SK-N-SH treated with all-trans-retinoic acid at 6 μM for 48 hours (cell line): ENCODE measurements at regions not wholly inside any gene's neighbourhood (a gene's known extent, or its start where the extent isn't known, plus 50 kb on each side); places are given as distances from the start of the nearest gene placed in this dataset.

Experiments used
- ATAC-seq: fragments of 200-7000 bp; cut with Tn5 transposase; 3 replicates; pipeline ENCODE4 v1.9.1; 2020; ENCODE audit warnings: mild to moderate bottlenecking, moderate library complexity
- ARNTL ChIP-seq: fragments of 450-650 bp; formaldehyde crosslinking; IDR thresholded peaks from 2 replicates; pipeline ENCODE4 v1.5.0; 2020; ENCODE audit warnings: low read depth, mild to moderate bottlenecking, moderate library complexity, borderline replicate concordance
- BACH2 ChIP-seq: fragments of 250-450 bp; sonication (Bioruptor Pico); IDR thresholded peaks from 2 replicates; pipeline ENCODE4 v1.9.0; 2021; ENCODE audit warnings: mild to moderate bottlenecking, borderline replicate concordance
- CSDC2 ChIP-seq: fragments of 250-450 bp; sonication (Bioruptor Pico); IDR thresholded peaks from 2 replicates; pipeline ENCODE4 v1.5.0; 2020; ENCODE audit warnings: mild to moderate bottlenecking, moderate library complexity
- ESRRG ChIP-seq: fragments of 250-450 bp; sonication (Bioruptor Pico); IDR thresholded peaks from 2 replicates; pipeline ENCODE4 v1.6.1; 2021; ENCODE audit warnings: mild to moderate bottlenecking
- GLIS3 ChIP-seq: fragments of 250-450 bp; sonication (Bioruptor Pico); IDR thresholded peaks from 2 replicates; pipeline ENCODE4 v1.5.0; 2020; ENCODE audit warnings: mild to moderate bottlenecking, moderate library complexity
- ISL1 ChIP-seq: fragments of 250-450 bp; sonication (Bioruptor Pico); IDR thresholded peaks from 2 replicates; pipeline ENCODE4 v2.1.2; 2022; ENCODE audit warnings: mild to moderate bottlenecking, moderate library complexity
- OSR1 ChIP-seq: fragments of 250-450 bp; sonication (Bioruptor Pico); IDR thresholded peaks from 2 replicates; pipeline ENCODE4 v1.8.0; 2022; ENCODE audit warnings: moderate library complexity, mild to moderate bottlenecking, inconsistent platforms
- PPARA ChIP-seq: fragments of 250-450 bp; sonication (Bioruptor Pico); IDR thresholded peaks from 2 replicates; pipeline ENCODE4 v1.5.0; 2020; ENCODE audit warnings: mild to moderate bottlenecking, borderline replicate concordance
- RARB ChIP-seq: fragments of 250-450 bp; sonication (Bioruptor Pico); IDR thresholded peaks from 2 replicates; pipeline ENCODE4 v1.8.0; 2021; ENCODE audit warnings: mild to moderate bottlenecking, moderate library complexity
- SNAI2 ChIP-seq: fragments of 250-450 bp; sonication (Bioruptor Pico); IDR thresholded peaks from 2 replicates; pipeline ENCODE4 v1.5.0; 2020; ENCODE audit warnings: mild to moderate bottlenecking, moderate library complexity
- TOX ChIP-seq: fragments of 250-450 bp; sonication (Bioruptor Pico); IDR thresholded peaks from 2 replicates; pipeline ENCODE4 v1.8.0; 2021; ENCODE audit warnings: mild to moderate bottlenecking, moderate library complexity, borderline replicate concordance
- ZC3H10 ChIP-seq: fragments of 250-450 bp; sonication (Bioruptor Pico); IDR thresholded peaks from 2 replicates; pipeline ENCODE4 v1.5.1; 2021; ENCODE audit warnings: mild to moderate bottlenecking, moderate library complexity
- ZFP3 ChIP-seq: fragments of 250-450 bp; sonication (Bioruptor Pico); IDR thresholded peaks from 2 replicates; pipeline ENCODE4 v1.5.0; 2020; ENCODE audit warnings: mild to moderate bottlenecking, moderate library complexity
- ZFP30 ChIP-seq: fragments of 450-650 bp; formaldehyde crosslinking; IDR thresholded peaks from 2 replicates; pipeline ENCODE4 v1.5.0; 2022; ENCODE audit warnings: mild to moderate bottlenecking, moderate library complexity
- ZNF70 ChIP-seq: fragments of 450-650 bp; formaldehyde crosslinking; IDR thresholded peaks from 2 replicates; pipeline ENCODE4 v1.5.0; 2020; ENCODE audit warnings: mild to moderate bottlenecking, moderate library complexity
- ZNF8 ChIP-seq: fragments of 450-650 bp; formaldehyde crosslinking; IDR thresholded peaks from 2 replicates; pipeline ENCODE4 v1.5.0; 2020; ENCODE audit warnings: mild to moderate bottlenecking, moderate library complexity
- TF ChIP-seq, protein P1 (sequence below): fragments of 250-450 bp; sonication (Bioruptor Pico); IDR thresholded peaks from 2 replicates; pipeline ENCODE4 v1.5.0; 2020; ENCODE audit warnings: mild to moderate bottlenecking, moderate library complexity
- TF ChIP-seq, protein P2 (sequence below): fragments of 250-450 bp; sonication (Bioruptor Pico); IDR thresholded peaks from 2 replicates; pipeline ENCODE4 v1.5.1; 2020; ENCODE audit warnings: low read depth, mild to moderate bottlenecking, moderate library complexity
- TF ChIP-seq, protein P3 (sequence below): fragments of 250-450 bp; sonication (Bioruptor Pico); IDR thresholded peaks from 2 replicates; pipeline ENCODE4 v1.8.0; 2021; ENCODE audit warnings: low read depth, mild to moderate bottlenecking, moderate library complexity, borderline replicate concordance
- TF ChIP-seq, protein P4 (sequence below): fragments of 250-450 bp; sonication (Bioruptor Pico); IDR thresholded peaks from 2 replicates; pipeline ENCODE4 v1.8.0; 2020; ENCODE audit warnings: mild to moderate bottlenecking, moderate library complexity, borderline replicate concordance

DNA sequence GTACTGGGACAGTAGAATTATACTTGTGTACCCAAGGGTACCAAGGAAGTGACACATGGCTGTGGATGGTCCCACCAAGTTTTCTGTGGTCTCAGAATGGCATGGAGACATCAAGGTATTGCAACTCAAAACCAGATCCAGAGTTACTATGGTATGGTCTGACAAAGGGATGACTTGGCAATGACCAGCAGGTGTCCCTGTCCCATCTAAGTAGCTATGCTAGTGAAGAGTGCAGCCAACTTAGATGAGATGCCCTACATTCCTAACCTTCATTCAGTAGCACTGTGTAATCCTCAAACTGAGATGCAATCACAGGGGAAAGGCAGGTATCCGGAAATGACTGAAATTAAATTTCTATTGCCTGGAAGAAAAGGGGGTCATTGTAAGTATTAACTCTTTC, 188.7 kb upstream of the TMEM260 start:
- TF ChIP-seq CSDC2 (CRISPR knock-in tag) (no peak), ZFP30 (CRISPR knock-in tag) (no peak), ARNTL (CRISPR knock-in tag) (no peak), OSR1 (no peak), SNAI2 (CRISPR knock-in tag) (no peak), ZNF8 (CRISPR knock-in tag) (no peak), ESRRG (CRISPR knock-in tag) (no peak), ZNF70 (no peak), BACH2 (CRISPR knock-in tag) (no peak), RARB (no peak), GLIS3 (CRISPR knock-in tag) (no peak), ISL1 (CRISPR knock-in tag) (no peak), TOX (CRISPR knock-in tag) (no peak), ZFP3 (CRISPR knock-in tag) (no peak)
- TF ChIP-seq, protein P1, sequence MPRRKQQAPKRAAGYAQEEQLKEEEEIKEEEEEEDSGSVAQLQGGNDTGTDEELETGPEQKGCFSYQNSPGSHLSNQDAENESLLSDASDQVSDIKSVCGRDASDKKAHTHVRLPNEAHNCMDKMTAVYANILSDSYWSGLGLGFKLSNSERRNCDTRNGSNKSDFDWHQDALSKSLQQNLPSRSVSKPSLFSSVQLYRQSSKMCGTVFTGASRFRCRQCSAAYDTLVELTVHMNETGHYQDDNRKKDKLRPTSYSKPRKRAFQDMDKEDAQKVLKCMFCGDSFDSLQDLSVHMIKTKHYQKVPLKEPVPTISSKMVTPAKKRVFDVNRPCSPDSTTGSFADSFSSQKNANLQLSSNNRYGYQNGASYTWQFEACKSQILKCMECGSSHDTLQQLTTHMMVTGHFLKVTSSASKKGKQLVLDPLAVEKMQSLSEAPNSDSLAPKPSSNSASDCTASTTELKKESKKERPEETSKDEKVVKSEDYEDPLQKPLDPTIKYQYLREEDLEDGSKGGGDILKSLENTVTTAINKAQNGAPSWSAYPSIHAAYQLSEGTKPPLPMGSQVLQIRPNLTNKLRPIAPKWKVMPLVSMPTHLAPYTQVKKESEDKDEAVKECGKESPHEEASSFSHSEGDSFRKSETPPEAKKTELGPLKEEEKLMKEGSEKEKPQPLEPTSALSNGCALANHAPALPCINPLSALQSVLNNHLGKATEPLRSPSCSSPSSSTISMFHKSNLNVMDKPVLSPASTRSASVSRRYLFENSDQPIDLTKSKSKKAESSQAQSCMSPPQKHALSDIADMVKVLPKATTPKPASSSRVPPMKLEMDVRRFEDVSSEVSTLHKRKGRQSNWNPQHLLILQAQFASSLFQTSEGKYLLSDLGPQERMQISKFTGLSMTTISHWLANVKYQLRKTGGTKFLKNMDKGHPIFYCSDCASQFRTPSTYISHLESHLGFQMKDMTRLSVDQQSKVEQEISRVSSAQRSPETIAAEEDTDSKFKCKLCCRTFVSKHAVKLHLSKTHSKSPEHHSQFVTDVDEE: no peak
- TF ChIP-seq, protein P2, sequence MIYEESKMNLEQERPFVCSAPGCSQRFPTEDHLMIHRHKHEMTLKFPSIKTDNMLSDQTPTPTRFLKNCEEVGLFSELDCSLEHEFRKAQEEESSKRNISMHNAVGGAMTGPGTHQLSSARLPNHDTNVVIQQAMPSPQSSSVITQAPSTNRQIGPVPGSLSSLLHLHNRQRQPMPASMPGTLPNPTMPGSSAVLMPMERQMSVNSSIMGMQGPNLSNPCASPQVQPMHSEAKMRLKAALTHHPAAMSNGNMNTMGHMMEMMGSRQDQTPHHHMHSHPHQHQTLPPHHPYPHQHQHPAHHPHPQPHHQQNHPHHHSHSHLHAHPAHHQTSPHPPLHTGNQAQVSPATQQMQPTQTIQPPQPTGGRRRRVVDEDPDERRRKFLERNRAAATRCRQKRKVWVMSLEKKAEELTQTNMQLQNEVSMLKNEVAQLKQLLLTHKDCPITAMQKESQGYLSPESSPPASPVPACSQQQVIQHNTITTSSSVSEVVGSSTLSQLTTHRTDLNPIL (CRISPR knock-in tag): no peak
- TF ChIP-seq, protein P3, sequence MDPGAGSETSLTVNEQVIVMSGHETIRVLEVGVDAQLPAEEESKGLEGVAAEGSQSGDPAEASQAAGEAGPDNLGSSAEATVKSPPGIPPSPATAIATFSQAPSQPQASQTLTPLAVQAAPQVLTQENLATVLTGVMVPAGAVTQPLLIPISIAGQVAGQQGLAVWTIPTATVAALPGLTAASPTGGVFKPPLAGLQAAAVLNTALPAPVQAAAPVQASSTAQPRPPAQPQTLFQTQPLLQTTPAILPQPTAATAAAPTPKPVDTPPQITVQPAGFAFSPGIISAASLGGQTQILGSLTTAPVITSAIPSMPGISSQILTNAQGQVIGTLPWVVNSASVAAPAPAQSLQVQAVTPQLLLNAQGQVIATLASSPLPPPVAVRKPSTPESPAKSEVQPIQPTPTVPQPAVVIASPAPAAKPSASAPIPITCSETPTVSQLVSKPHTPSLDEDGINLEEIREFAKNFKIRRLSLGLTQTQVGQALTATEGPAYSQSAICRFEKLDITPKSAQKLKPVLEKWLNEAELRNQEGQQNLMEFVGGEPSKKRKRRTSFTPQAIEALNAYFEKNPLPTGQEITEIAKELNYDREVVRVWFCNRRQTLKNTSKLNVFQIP: no peak
- TF ChIP-seq, protein P4, sequence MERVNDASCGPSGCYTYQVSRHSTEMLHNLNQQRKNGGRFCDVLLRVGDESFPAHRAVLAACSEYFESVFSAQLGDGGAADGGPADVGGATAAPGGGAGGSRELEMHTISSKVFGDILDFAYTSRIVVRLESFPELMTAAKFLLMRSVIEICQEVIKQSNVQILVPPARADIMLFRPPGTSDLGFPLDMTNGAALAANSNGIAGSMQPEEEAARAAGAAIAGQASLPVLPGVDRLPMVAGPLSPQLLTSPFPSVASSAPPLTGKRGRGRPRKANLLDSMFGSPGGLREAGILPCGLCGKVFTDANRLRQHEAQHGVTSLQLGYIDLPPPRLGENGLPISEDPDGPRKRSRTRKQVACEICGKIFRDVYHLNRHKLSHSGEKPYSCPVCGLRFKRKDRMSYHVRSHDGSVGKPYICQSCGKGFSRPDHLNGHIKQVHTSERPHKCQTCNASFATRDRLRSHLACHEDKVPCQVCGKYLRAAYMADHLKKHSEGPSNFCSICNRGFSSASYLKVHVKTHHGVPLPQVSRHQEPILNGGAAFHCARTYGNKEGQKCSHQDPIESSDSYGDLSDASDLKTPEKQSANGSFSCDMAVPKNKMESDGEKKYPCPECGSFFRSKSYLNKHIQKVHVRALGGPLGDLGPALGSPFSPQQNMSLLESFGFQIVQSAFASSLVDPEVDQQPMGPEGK (CRISPR knock-in tag): no peak

DNA sequence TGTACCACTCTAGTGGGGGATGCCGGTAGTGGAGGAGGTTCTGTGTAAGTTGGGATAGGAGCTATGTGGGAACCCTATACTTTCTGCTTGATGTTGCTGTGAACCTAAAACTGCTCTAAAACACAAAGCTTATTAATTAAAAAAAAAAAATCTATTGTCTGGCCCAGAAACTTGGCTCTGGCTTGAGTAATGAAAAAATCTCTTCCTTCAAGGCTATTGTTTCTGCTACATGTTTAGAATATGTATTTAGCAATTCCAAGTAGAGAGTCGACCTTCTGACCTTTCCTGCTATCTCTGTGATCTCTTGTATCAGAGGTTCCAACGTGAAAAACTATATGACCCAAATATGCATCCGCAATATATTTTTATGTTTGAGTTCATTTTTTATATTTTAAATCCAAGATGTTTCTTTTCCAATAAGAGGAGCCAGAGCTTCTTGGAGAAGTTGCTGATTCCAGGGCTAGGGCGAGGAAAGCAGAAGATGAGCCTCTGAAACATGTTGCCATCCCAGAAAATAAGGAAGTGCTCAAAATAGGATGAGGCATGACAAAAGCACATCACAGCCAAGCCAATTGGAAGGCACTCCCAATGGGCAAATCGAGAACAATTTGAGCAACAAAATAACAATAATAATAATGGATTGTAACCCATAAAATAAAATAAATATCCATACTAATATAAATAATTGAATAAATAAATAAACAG, 184.6 kb upstream of the TMEM260 start:
- TF ChIP-seq ESRRG (CRISPR knock-in tag): no peak
- TF ChIP-seq BACH2 (CRISPR knock-in tag): no peak
- no peak for TF ChIP-seq TOX (CRISPR knock-in tag)
- no peak for TF ChIP-seq ZFP3 (CRISPR knock-in tag)
- TF ChIP-seq, protein P3: no peak
- TF ChIP-seq PPARA (CRISPR knock-in tag): no peak
- TF ChIP-seq, all 23 proteins: peak for 0
- ATAC-seq: no peak

More for the DNA sequence above, 188.7 kb upstream of the TMEM260 start:
- no peak for ATAC-seq

DNA sequence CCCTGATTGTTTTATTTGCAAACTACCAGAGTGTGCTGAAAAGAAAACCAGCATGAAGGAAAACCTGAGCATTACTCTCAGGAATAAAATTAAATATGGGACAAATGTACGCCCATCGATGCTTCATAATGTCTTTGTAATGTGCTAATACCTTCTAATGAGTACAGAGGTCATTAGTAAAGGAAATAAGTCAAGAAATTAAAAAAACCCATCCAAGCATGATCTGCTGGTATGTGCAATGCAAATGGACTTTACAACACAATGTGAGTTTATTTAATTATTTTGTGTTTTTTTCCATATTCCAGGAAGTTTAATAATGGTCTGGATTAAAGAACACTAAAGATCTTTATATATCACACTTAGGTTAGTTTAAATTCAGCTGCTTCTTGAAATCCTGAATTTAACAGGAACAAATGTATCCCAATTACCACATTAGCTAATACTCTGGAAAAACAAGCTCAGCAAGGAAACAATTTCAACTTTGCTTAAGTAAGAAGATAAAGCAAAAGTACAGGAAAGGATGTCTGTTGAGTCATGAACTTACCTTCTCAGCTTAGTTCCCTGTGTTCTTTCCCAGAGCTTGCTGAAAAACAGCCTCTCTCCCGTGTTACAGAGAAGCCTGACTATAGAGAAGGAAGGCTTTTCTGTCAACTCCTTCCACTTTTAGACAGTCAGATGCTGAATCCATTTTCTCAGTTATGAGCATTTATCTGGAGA, 179.3 kb upstream of the TMEM260 start:
- no peak for TF ChIP-seq ZNF70
- no peak for TF ChIP-seq ZC3H10 (CRISPR knock-in tag)
- TF ChIP-seq ESRRG (CRISPR knock-in tag): no peak
- TF ChIP-seq, protein P1: no peak
- TF ChIP-seq BACH2 (CRISPR knock-in tag): no peak
- no peak for TF ChIP-seq CSDC2 (CRISPR knock-in tag)
- no peak for TF ChIP-seq RARB
- TF ChIP-seq, protein P2 (CRISPR knock-in tag): no peak
- no peak for TF ChIP-seq ZFP30 (CRISPR knock-in tag)
- TF ChIP-seq, all 23 proteins: peak for 0
- ATAC-seq: no peak
